ENCODE measurements at regions not wholly inside any gene's neighbourhood (a gene's known extent, or its start where the extent isn't known, plus 50 kb on each side); places are given as distances from the start of the nearest gene placed in this dataset.

DNA sequence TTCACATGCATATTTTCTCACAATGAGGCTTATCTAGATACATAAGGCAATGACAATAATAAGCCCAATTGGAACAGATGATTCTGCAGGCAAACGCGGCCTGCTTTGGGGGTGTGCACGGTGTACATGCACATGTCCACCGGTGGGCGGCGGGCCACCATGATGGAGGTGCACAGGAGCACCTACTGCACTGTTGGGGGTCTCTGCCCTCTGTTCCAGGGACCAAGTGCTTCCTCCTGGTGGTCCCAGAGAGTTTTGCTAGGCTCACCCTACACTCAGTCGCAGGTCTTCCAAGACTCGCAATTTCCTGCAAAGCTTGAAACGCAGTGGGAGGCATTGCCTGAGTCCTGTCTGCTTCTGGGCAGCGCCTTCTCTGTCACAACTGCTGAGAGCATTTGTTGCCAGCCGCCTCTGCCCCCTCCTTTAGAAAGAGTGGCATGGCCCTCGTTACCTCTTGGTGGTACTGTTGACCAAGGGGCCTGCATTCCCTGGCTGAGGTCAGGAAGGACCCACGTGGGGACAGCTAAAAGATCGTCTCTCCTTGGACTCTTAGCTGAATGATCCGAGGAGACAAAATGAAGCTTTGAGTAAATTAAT lies 135.3 kb downstream of the ERMARD start:
- Mint-ChIP-seq H3K36me3 (no peaks in the 10 kb centered on the region), H3K4me3 (no peak overlapping the region), H3K27me3 (peaks cover 34% of the 10 kb centered on the region), H3K4me1 (ENCODE audit: unreplicated experiment) (peaks cover 9% of the 10 kb centered on the region), H3K9me3 (no peaks in the 10 kb centered on the region), H3K27ac (no peak overlapping the region)
- DNase-seq (ENCODE audit: extremely low spot score, unreplicated experiment), result peak; percentile 45
- TF ChIP-seq, protein P1, sequence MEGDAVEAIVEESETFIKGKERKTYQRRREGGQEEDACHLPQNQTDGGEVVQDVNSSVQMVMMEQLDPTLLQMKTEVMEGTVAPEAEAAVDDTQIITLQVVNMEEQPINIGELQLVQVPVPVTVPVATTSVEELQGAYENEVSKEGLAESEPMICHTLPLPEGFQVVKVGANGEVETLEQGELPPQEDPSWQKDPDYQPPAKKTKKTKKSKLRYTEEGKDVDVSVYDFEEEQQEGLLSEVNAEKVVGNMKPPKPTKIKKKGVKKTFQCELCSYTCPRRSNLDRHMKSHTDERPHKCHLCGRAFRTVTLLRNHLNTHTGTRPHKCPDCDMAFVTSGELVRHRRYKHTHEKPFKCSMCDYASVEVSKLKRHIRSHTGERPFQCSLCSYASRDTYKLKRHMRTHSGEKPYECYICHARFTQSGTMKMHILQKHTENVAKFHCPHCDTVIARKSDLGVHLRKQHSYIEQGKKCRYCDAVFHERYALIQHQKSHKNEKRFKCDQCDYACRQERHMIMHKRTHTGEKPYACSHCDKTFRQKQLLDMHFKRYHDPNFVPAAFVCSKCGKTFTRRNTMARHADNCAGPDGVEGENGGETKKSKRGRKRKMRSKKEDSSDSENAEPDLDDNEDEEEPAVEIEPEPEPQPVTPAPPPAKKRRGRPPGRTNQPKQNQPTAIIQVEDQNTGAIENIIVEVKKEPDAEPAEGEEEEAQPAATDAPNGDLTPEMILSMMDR (conservative IDR thresholded peaks at IDR 0.05), result no peak

DNA sequence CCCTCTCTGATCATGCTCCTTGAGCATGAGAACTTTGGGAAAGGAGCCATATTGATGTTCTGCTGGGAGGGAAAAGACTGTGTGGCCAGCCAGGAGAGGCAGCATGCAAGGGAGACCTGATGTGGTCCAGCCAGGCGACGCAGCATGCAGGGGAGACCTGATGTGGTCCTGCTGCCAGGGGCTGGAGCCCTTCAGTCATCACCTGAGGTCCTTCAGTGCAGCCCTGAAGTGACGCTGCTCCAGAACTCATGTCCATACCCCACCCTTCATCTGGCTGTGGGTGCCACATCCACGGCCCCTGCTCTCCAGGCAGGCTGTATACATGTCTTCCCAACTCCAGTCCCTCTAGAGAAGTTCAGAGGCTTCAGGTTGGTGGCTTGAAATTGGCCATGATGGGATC lies 134.4 kb downstream of the ERMARD start:
- Mint-ChIP-seq H3K27ac (no peak overlapping the region), H3K9me3 (no peaks in the 10 kb centered on the region), H3K36me3 (no peaks in the 10 kb centered on the region), H3K4me3 (no peak overlapping the region), H3K27me3 (peaks cover 34% of the 10 kb centered on the region), H3K4me1 (ENCODE audit: unreplicated experiment) (peaks cover 9% of the 10 kb centered on the region)
- TF ChIP-seq, protein P1 (conservative IDR thresholded peaks at IDR 0.05), result no peak
- DNase-seq (ENCODE audit: extremely low spot score, unreplicated experiment), result peak; percentile 44

DNA sequence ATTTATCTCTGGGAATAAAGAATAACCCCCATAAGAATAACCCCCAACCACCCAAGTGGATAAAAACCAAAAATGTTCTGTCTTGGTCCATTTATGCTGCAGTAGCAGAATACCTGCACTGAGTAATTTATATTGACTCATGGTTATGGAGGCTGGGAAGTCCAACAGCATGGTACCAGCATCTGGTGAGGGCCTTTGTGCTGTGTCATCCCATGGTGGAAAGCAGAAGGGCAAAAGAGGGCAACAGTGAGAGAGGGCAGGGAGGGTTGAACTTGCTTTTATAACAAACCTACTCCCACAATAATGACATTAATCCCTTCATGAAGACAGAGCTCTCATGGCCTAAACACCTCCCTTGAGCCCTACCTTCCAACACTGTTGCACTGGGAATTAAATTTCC lies 133.7 kb downstream of the ERMARD start:
- Mint-ChIP-seq H3K4me3 (no peak overlapping the region), H3K27ac (no peak overlapping the region), H3K36me3 (no peaks in the 10 kb centered on the region), H3K4me1 (ENCODE audit: unreplicated experiment) (peaks cover 9% of the 10 kb centered on the region), H3K27me3 (peaks cover 30% of the 10 kb centered on the region), H3K9me3 (no peaks in the 10 kb centered on the region)
- peak; percentile 13 for DNase-seq (ENCODE audit: extremely low spot score, unreplicated experiment)
- TF ChIP-seq, protein P1 (conservative IDR thresholded peaks at IDR 0.05), result no peak

DNA sequence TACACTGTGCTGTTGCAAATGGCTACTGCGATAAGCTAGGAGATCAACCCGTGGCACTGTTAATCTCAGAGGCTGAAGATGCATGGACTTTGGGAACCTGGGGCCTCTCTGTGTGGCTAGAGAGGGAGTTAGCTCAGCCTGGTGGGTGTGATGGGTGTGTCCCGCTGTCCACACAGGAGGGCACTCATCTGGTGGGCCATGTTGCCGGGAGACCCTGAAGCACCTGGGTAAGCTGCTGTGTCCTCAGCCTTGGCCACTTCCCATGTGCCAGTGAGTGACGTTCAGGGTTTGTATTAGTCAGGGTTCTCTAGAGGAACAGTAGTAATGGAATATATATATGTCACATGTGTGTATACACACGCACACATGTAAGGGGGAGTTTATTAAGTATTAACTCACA lies 132.7 kb downstream of the ERMARD start:
- H3K27ac Mint-ChIP-seq, result no peak overlapping the region

DNA sequence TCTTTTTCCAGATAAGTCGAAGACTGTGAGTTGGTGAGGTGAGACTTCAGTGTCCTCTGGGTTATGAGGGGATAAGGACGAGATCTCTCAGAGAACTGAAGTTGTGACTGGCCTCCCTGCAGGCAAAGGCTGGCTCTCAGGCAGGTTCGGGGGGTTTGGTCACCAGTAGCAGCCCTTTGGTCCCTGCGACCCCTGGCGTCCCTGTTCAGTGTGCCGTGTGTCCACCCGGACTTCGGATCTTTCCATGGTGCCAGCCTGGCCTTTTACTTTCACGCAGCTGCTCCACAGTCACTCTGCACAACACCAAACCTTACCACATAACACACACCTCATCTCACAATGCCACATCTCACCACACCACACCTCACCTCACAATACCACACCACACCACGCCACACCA lies 131.9 kb downstream of the ERMARD start:
- no peaks in the 10 kb centered on the region for H3K36me3 Mint-ChIP-seq
- H3K4me1 Mint-ChIP-seq (ENCODE audit: unreplicated experiment), result no peaks in the 10 kb centered on the region
- H3K27me3 Mint-ChIP-seq, result peaks cover 28% of the 10 kb centered on the region
- no peak overlapping the region for H3K27ac Mint-ChIP-seq
- no peak for DNase-seq (ENCODE audit: extremely low spot score, unreplicated experiment)
- TF ChIP-seq, protein P1 (conservative IDR thresholded peaks at IDR 0.05), result no peak
- H3K9me3 Mint-ChIP-seq, result no peaks in the 10 kb centered on the region
- H3K4me3 Mint-ChIP-seq, result no peak overlapping the region

More for the DNA sequence above, 132.7 kb downstream of the ERMARD start:
- Mint-ChIP-seq H3K27me3 (peaks cover 30% of the 10 kb centered on the region), H3K36me3 (no peaks in the 10 kb centered on the region), H3K4me3 (no peak overlapping the region), H3K4me1 (ENCODE audit: unreplicated experiment) (no peaks in the 10 kb centered on the region), H3K9me3 (no peaks in the 10 kb centered on the region)
- TF ChIP-seq, protein P1 (conservative IDR thresholded peaks at IDR 0.05), result no peak
- DNase-seq (ENCODE audit: extremely low spot score, unreplicated experiment), result peak; percentile 16

DNA sequence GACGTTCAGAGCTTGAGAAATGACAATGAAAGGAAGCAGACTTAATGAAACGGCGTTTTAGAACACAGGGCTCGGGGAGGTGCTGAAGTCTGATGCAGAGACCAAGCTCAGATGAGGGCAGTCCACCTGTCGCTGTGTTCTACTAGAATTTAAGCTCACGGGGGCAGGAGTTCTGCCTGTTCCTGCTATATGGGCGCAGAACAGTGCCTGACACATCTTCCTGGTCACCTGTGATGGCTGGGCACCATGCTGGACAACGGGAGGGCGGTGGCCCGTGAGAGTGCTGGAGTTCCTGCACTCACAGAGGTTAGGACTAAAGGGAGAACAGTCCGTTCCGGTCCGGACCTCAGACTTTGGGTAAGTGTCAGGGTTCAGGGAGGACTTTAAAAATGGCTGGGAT lies 130.6 kb downstream of the ERMARD start:
- DNase-seq (ENCODE audit: extremely low spot score, unreplicated experiment), result peak; percentile 42
- Mint-ChIP-seq H3K9me3 (no peaks in the 10 kb centered on the region), H3K4me1 (ENCODE audit: unreplicated experiment) (no peaks in the 10 kb centered on the region), H3K36me3 (no peaks in the 10 kb centered on the region), H3K27me3 (peaks cover 22% of the 10 kb centered on the region), H3K27ac (no peak overlapping the region), H3K4me3 (no peak overlapping the region)
- TF ChIP-seq, protein P1 (conservative IDR thresholded peaks at IDR 0.05), result no peak

Measured in type B pancreatic cell (in vitro differentiated cells).